GM13976 (cell line): ENCODE measurements at regions not wholly inside any gene's neighbourhood (a gene's known extent, or its start where the extent isn't known, plus 50 kb on each side); places are given as distances from the start of the nearest gene placed in this dataset.

Experiments
- DNase-seq: peaks from one replicate; pipeline ENCODE4 v3.0.0; 2012; ENCODE audit warnings: low spot score
- in situ Hi-C: fragments of 300-500 bp; cut with MboI; formaldehyde crosslinking; loops from one replicate; pipeline ENCODE4 v1.12.0; 2022; ENCODE audit warnings: low sequenced_read_pairs, mixed read lengths, inconsistent platforms; ENCODE audit not compliant: unreplicated experiment
- TF ChIP-seq, protein P1 (sequence below): IDR thresholded peaks from 2 replicates; pipeline ENCODE4 v1.5.1; 2012; ENCODE audit warnings: borderline replicate concordance, mild to moderate bottlenecking; ENCODE audit not compliant: insufficient read depth; ENCODE audit errors: extremely low read depth, missing control alignments, control extremely low read depth

DNA sequence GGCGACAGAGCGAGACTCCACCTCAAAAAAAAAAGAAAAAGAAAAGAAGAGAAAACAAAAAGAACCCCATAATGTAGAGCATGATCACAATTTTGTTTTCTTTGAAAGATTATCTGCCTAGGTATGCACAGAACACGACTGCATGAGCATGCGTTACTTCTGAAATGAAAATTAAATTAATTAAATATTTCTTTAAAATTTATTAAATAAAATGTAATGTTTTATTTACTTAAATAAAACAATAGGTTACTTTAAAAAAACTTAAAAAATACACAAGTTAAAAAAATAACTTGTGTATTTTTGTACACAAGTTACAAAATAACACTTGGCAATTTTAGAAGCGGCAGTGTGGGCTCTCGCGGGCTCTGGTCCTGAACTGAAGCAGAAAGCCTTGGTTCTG, 107.8 kb downstream of the TFAP2A start:
- no peak for DNase-seq
- in situ Hi-C loops, result no loop called here
- TF ChIP-seq, protein P1, sequence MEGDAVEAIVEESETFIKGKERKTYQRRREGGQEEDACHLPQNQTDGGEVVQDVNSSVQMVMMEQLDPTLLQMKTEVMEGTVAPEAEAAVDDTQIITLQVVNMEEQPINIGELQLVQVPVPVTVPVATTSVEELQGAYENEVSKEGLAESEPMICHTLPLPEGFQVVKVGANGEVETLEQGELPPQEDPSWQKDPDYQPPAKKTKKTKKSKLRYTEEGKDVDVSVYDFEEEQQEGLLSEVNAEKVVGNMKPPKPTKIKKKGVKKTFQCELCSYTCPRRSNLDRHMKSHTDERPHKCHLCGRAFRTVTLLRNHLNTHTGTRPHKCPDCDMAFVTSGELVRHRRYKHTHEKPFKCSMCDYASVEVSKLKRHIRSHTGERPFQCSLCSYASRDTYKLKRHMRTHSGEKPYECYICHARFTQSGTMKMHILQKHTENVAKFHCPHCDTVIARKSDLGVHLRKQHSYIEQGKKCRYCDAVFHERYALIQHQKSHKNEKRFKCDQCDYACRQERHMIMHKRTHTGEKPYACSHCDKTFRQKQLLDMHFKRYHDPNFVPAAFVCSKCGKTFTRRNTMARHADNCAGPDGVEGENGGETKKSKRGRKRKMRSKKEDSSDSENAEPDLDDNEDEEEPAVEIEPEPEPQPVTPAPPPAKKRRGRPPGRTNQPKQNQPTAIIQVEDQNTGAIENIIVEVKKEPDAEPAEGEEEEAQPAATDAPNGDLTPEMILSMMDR, result no peak

DNA sequence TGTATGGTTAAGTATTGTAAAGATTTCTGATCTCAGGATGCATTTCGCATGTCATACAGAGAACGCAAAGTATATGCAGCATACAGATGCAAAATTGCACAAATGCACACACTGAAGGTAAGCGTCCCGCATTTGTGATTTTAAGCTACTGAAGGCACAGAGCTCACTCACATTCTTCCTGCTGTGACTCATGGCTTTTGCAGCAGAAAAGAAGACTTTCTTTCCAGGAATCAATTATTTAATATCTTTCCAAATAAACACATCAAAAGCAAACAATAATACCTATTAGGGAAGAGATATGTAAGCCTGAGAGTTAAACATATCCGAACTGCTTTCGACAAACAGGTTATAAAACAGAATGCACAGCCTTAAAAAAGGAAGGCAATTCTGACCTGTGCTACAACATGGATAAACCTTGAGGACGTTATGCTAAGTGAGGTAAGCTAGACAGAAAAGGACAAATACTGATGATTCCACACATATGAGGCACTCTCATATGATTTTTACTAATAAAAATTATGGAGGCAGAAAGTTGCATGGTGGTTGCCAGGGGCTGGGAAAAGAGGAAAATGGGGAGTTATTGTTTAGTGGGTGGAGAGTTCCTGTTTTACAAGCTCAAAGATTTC, 109.0 kb downstream of the TFAP2A start:
- in situ Hi-C loops, result no loop called here

GRCh38 chr6:10303608-10304506, 111.0 kb downstream of the TFAP2A start:
- TF ChIP-seq, protein P1, result no peak
- DNase-seq, result no peak
- in situ Hi-C loops, result no loop called here

More for the DNA sequence above, 109.0 kb downstream of the TFAP2A start:
- no peak for DNase-seq
- TF ChIP-seq, protein P1, result no peak

DNA sequence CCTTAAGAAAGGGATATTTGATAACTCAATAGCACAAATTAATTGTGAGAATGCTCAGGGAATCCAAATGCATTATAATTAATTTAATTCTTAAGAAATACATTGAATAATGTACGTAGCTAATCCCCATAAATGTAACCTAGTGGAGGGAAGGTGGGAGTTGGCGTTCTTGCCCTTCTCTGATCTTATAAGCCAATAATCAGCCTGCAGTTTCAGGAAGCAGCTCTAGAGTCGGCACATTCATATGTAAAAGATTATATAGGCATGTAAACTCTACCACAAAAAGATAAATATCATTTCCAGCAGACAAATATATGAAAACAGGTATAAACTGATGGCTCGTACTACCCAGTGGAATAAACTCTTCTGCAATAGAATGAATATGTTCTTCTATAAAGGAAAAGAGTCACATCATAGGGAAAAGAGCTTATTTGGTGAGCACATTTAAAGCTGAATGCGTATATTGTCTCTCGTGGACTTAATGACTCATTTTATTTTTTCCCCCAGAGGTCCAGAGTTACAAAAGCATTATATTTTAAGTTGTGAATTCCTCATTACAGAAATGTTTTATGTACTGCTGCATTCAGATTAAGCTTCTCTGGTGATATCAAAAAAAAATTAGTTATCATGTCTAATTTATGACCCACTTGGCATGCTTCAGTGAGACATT, 112.2 kb downstream of the TFAP2A start:
- TF ChIP-seq, protein P1, result no peak
- DNase-seq, result no peak
- in situ Hi-C loops, result no loop called here

- in situ Hi-C loops, result no loop called here
- TF ChIP-seq, protein P1, result no peak
- no peak for DNase-seq
These were observed 114.8 kb downstream of the TFAP2A start for GRCh38 chr6:10300071-10300470.

- TF ChIP-seq, protein P1, result no peak
- in situ Hi-C loops, result no loop called here
- DNase-seq, result no peak
These were observed 117.0 kb downstream of the TFAP2A start for GRCh38 chr6:10297832-10298231.
